Tibial nerve (tissue), 4 donors: ENCODE measurements at regions not wholly inside any gene's neighbourhood (a gene's known extent, or its start where the extent isn't known, plus 50 kb on each side); places are given as distances from the start of the nearest gene placed in this dataset.

ENCODE experiments used
- DNase-seq, 2 donors: peaks; one replicate each; pipeline ENCODE4 v3.0.0-alpha.2; 2019; ENCODE audit warnings: low spot score in 2 of 2
- H3K27ac ChIP-seq, 4 donors: fragments of 200-600 bp; sonication (generic) in 3 of 4; one replicate each; pipeline ENCODE4 v1.5.1; 2017 to 2019; ENCODE audit warnings: mild to moderate bottlenecking in 1 of 4
- H3K27me3 ChIP-seq, 2 donors: fragments of 200-600 bp; sonication (generic) in 1 of 2; one replicate each; pipeline versions ENCODE4 v1.5.1 to v1.6.0; 2017 to 2019
- H3K36me3 ChIP-seq, 3 donors: fragments of 200-600 bp; sonication (generic); one replicate each; pipeline ENCODE4 v1.5.1; 2018 to 2019
- H3K4me1 ChIP-seq, 4 donors: fragments of 200-600 bp; sonication (generic) in 3 of 4; one replicate each; pipeline ENCODE4 v1.5.1; 2017 to 2019
- H3K4me3 ChIP-seq, 4 donors: fragments of 200-600 bp; sonication (generic) in 3 of 4; one replicate each; pipeline ENCODE4 v1.5.1; 2017 to 2019; ENCODE audit warnings: mild to moderate bottlenecking in 1 of 4, moderate library complexity in 1 of 4
- H3K9me3 ChIP-seq, 4 donors: fragments of 200-600 bp; sonication (generic) in 3 of 4; one replicate each; pipeline ENCODE4 v1.5.1; 2017 to 2019
- EP300 ChIP-seq, 2 donors: sonication (generic); formaldehyde crosslinking; IDR thresholded peaks; one replicate each; pipeline ENCODE4 v1.6.1; 2017; ENCODE audit warnings: antibody characterized with exemption in 2 of 2, mild to moderate bottlenecking in 1 of 2
- POLR2A ChIP-seq, 2 donors: fragments of 450-650 bp; IDR thresholded peaks; one replicate each; pipeline ENCODE4 v1.6.1; 2017; ENCODE audit warnings: antibody characterized with exemption in 2 of 2, mild to moderate bottlenecking in 2 of 2, moderate library complexity in 2 of 2
- WGBS, 2 donors: methylation state at CpG; one replicate each; pipeline ENCODE4 v1.1.5; 2018; 5-methylcytosine and 5-hydroxymethylcytosine counted together
- TF ChIP-seq, protein P1 (sequence below), 5 experiments: fragments of 200-600 bp in 3 of 5; fragments of 450-650 bp in 2 of 5; sonication (generic) in 3 of 5; IDR thresholded peaks; one replicate each; pipeline ENCODE4 v1.5.1; 2016 to 2019; ENCODE audit warnings: antibody characterized with exemption in 5 of 5, mild to moderate bottlenecking in 3 of 5, moderate library complexity in 2 of 5

DNA sequence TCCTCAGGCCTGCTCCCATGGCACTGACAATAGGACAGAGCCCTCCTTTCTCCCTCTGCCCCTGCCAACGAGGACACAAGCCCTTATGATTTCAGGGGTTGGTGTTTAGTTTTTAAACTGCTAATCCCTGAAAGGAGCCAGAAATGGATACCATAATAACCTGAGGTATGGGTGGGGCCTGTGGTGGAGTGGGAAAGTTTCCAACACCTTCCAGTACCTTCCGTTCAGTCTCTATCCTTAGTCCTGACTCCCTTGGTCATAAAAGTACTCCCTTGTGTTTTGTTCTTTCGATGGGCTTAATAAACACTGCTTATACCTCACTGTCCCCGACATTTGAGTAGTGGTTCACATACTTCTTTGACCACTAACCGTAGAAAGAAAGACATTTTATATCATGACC, 141.8 kb upstream of the MAGI3 start:
- WGBS, 2 donors: 81 to 88% methylated on average over 5 of the region's 5 CpGs

DNA sequence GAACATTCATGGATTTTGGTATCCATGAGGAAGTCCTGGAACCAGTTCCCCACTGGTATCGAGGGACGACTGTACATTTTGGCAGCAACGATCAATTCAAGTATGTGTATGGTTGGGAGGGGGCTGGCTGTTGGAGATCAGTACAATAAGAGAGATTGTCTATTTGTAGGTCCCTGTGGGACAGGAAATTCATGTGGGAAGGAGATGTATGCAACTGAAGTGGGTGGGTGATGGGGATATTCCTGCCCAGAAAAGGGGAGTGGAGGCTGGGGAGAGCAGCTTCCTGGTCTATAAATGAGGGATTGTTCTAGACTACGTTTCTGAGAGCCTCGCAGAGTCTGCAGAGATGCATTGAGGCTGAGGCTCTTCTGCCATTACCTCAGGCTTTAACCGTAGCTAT, 140.2 kb upstream of the MAGI3 start:
- Histone ChIP-seq H3K4me3 (no peak overlapping the region), H3K4me1 (no peaks in the 10 kb centered on the region), H3K9me3 (no peaks in the 10 kb centered on the region), H3K27ac (no peak overlapping the region), H3K27me3 (no peaks in the 10 kb centered on the region), H3K36me3 (no peaks in the 10 kb centered on the region)
- WGBS, 2 donors: 23 to 30% methylated on average over 6 of the region's 6 CpGs
- no peak for DNase-seq
- TF ChIP-seq EP300 (IDR thresholded peaks at IDR 0.05) (no peak), POLR2A (IDR thresholded peaks at IDR 0.05) (no peak)
- TF ChIP-seq, protein P1, sequence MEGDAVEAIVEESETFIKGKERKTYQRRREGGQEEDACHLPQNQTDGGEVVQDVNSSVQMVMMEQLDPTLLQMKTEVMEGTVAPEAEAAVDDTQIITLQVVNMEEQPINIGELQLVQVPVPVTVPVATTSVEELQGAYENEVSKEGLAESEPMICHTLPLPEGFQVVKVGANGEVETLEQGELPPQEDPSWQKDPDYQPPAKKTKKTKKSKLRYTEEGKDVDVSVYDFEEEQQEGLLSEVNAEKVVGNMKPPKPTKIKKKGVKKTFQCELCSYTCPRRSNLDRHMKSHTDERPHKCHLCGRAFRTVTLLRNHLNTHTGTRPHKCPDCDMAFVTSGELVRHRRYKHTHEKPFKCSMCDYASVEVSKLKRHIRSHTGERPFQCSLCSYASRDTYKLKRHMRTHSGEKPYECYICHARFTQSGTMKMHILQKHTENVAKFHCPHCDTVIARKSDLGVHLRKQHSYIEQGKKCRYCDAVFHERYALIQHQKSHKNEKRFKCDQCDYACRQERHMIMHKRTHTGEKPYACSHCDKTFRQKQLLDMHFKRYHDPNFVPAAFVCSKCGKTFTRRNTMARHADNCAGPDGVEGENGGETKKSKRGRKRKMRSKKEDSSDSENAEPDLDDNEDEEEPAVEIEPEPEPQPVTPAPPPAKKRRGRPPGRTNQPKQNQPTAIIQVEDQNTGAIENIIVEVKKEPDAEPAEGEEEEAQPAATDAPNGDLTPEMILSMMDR (IDR thresholded peaks at IDR 0.05): no peak

More for the DNA sequence above, 141.8 kb upstream of the MAGI3 start:
- DNase-seq: no peak
- H3K27ac ChIP-seq: no peak overlapping the region
- TF ChIP-seq POLR2A (IDR thresholded peaks at IDR 0.05): no peak
- TF ChIP-seq, protein P1 (IDR thresholded peaks at IDR 0.05): no peak
- no peak for TF ChIP-seq EP300 (IDR thresholded peaks at IDR 0.05)
- no peaks in the 10 kb centered on the region for H3K36me3 ChIP-seq
- no peaks in the 10 kb centered on the region for H3K27me3 ChIP-seq
- H3K4me1 ChIP-seq: no peaks in the 10 kb centered on the region
- no peaks in the 10 kb centered on the region for H3K9me3 ChIP-seq
- no peak overlapping the region for H3K4me3 ChIP-seq

DNA sequence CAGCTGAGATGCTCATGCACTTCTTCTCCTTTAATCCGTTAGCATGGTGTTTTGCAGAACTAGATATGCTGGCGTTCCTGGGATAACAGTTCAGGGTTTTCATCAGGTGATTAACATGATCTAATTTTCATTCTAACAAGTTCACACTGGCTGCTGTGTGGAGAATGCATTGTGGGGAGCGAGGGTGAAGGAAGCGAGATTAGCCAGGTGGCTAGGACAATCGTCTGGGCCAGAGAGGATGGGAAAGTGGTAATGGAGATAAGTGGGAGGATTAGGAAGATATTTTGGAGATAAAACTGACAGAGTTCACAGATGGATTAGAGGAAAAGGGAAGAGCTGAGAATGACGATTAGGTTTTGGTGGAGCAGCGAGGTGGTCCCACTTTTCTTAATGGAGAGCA, 138.1 kb upstream of the MAGI3 start:
- H3K36me3 ChIP-seq: no peaks in the 10 kb centered on the region
- no peak for DNase-seq
- no peaks in the 10 kb centered on the region for H3K27me3 ChIP-seq
- no peak for TF ChIP-seq POLR2A (IDR thresholded peaks at IDR 0.05)
- TF ChIP-seq, protein P1 (IDR thresholded peaks at IDR 0.05): no peak
- WGBS, 2 donors: 93 to 94% methylated on average over 7 of the region's 7 CpGs
- no peak overlapping the region for H3K4me3 ChIP-seq
- no peaks in the 10 kb centered on the region for H3K4me1 ChIP-seq
- no peaks in the 10 kb centered on the region for H3K9me3 ChIP-seq
- no peak overlapping the region for H3K27ac ChIP-seq

DNA sequence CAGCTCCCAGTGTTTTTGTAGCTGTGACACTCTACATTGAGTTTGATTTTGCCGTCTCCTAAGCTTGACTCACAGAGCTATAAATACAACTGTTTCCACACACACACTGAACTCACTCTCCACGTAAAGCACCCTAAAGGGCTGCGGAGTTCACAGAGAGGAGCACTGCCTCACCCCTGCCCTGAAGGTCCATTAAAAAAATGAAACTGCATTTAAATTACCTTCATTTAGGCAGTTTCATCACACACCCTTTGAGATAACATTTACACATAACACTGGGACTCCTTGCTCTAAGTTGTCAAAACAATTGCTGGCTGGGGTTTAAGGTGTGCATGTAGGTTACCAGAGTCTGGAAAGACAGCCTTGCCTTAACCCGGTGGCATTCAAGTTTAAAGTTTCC, 137.1 kb upstream of the MAGI3 start:
- no peaks in the 10 kb centered on the region for H3K36me3 ChIP-seq
- H3K4me3 ChIP-seq: no peak overlapping the region
- 81 to 83% methylated on average over 4 of the region's 4 CpGs for WGBS, 2 donors
- TF ChIP-seq, protein P1 (IDR thresholded peaks at IDR 0.05): no peak
- no peak for TF ChIP-seq POLR2A (IDR thresholded peaks at IDR 0.05)
- no peak for TF ChIP-seq EP300 (IDR thresholded peaks at IDR 0.05)
- H3K27me3 ChIP-seq: no peaks in the 10 kb centered on the region
- no peaks in the 10 kb centered on the region for H3K4me1 ChIP-seq
- no peak overlapping the region for H3K27ac ChIP-seq
- no peaks in the 10 kb centered on the region for H3K9me3 ChIP-seq
- no peak for DNase-seq

DNA sequence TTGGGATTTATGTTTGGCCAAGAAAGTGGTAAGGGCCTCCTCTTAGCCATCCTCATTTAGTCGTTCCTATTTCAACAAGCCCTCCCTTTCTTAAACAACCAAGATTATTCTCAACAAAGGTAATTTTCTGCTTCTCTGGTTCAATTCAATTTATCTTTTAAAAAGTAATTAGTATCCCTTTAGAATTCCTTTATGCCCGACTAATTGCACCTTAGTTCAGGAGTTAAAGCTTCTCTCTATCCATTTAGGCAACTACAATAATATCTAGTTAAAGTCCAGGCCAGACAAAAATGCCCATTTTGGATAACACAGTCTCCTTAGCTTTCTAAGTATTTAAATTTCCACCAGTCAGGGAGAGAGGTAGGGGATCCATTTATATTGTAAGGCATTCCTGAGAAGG, 136.7 kb upstream of the MAGI3 start:
- H3K4me3 ChIP-seq: no peak overlapping the region
- TF ChIP-seq EP300 (IDR thresholded peaks at IDR 0.05) (no peak), POLR2A (IDR thresholded peaks at IDR 0.05) (no peak)
- TF ChIP-seq, protein P1 (IDR thresholded peaks at IDR 0.05): no peak
- H3K9me3 ChIP-seq: no peaks in the 10 kb centered on the region
- H3K36me3 ChIP-seq: no peaks in the 10 kb centered on the region
- no peaks in the 10 kb centered on the region for H3K27me3 ChIP-seq
- WGBS, 2 donors: 61 to 67% methylated on average over 2 of the region's 2 CpGs
- no peak for DNase-seq
- H3K4me1 ChIP-seq: no peaks in the 10 kb centered on the region
- no peak overlapping the region for H3K27ac ChIP-seq
